Kidney (tissue), 10 donors: ENCODE measurements at regions not wholly inside any gene's neighbourhood (a gene's known extent, or its start where the extent isn't known, plus 50 kb on each side); places are given as distances from the start of the nearest gene placed in this dataset.
"Not testable (repeated sequence)": the region's sequence is repeated elsewhere in the genome, so short reads cannot be mapped to it uniquely, and the experiment has no call there.

ENCODE experiments used
- DNase-seq, 5 donors: peaks; one replicate each; pipeline ENCODE4 v3.0.0-alpha.2; 2013 to 2020
- FAIRE-seq: peaks from 2 replicates; lab custom pipeline; 2012; peaks lifted over from hg19 to GRCh38; lab: Jason Lieb, UNC
- H3K27ac ChIP-seq, 2 donors: one replicate each; pipeline ENCODE4 v1.7.0; 2013; ENCODE audit warnings: low read depth in 2 of 2, low read length in 2 of 2, inconsistent platforms in 1 of 2
- H3K27me3 ChIP-seq: one replicate; pipeline ENCODE4 v1.7.1; 2013; ENCODE audit warnings: low read length, inconsistent platforms; ENCODE audit not compliant: control insufficient read depth, insufficient read depth
- H3K36me3 ChIP-seq, 3 donors: one replicate each; pipeline versions ENCODE4 v1.7.0 to v1.7.1; 2013; ENCODE audit warnings: low read length in 3 of 3, control low read depth in 1 of 3, inconsistent platforms in 1 of 3; ENCODE audit not compliant: insufficient read depth in 3 of 3, control insufficient read depth in 2 of 3
- H3K4me1 ChIP-seq, 3 donors: one replicate each; pipeline versions ENCODE4 v1.7.0 to v1.7.1; 2013; ENCODE audit warnings: low read length in 3 of 3, inconsistent platforms in 1 of 3, low read depth in 1 of 3; ENCODE audit not compliant: control insufficient read depth in 2 of 3, insufficient read depth in 2 of 3
- H3K4me3 ChIP-seq, 3 donors: one replicate each; pipeline versions ENCODE4 v1.7.0 to v1.8.1; 2013; ENCODE audit warnings: low read length in 3 of 3, control low read depth in 1 of 3, inconsistent platforms in 1 of 3
- H3K9ac ChIP-seq, 3 donors: one replicate each; pipeline versions ENCODE4 v1.7.0 to v1.7.1; 2013; ENCODE audit warnings: low read length in 3 of 3, control low read depth in 1 of 3, inconsistent platforms in 1 of 3
- H3K9me3 ChIP-seq, 3 donors: one replicate each; pipeline versions ENCODE4 v1.7.0 to v1.7.1; 2013; ENCODE audit warnings: low read length in 3 of 3, control low read depth in 1 of 3, inconsistent platforms in 1 of 3; ENCODE audit not compliant: control insufficient read depth in 2 of 3, insufficient read depth in 1 of 3
- intact Hi-C: fragments of 100-400 bp; cut with DNase I; formaldehyde crosslinking; loops from one replicate; pipeline ENCODE4 v1.11.1; 2022
- donor health status: control.
- donor health status: control.
- donor health status: DM: yes; HTN: yes; CAD: no.
- donor health status: Normal renal cell carcinoma (clear cell type).

DNA sequence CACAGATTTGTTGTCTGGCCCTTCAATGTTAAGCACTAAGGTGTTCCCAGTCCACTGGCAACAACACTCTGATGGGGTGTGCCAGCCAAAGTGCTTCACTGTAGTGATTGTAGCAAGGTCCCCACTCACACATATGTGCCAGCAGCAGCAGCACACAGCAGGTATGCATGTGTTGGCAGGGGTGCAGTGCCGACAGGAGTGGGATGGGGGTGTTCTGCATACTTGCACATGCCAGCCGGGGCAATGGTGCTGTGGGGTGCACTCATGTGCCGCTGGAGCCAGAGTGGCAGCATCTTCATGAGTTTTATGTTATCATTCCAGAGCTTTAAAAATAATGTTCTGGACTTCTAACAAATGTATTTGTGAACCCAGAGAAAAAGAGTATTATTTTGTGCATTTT lies 148.1 kb downstream of the TP53TG3D start:
- FAIRE-seq, H3K27ac ChIP-seq, H3K27me3 ChIP-seq, intact Hi-C loops, H3K4me3 ChIP-seq, H3K9me3 ChIP-seq, H3K36me3 ChIP-seq, H3K9ac ChIP-seq, H3K4me1 ChIP-seq: not testable (repeated sequence)
- DNase-seq, result peak in 1 of 5 donors; percentile 48
